ENCODE measurements at regions not wholly inside any gene's neighbourhood (a gene's known extent, or its start where the extent isn't known, plus 50 kb on each side); places are given as distances from the start of the nearest gene placed in this dataset.

GRCh38 chr7:117971556-117972244 is 98.5 kb upstream of the CTTNBP2 start:
- FAIRE-seq (no peak), DNase-seq (ENCODE audit: extremely low spot score, insufficient read length, low read depth) (no peak)

DNA sequence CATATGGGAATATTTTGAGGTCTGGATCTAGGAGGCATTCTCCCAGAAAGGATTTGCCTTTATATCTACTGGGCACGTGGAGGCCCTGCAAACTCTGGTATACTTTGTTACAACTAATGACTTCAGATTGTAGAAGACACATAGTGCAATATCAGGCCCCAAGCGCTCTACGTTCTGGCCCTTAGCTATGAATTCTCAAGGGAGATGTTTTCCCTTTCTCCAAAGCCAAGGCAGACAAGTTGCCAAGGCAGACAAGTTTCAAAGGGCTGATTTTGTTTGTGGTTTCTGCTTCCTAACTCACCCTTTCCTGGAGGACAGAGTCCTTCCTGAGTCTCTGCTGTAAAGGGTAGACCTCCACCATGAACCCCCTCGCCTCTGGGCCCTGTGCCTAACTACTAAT is 99.4 kb upstream of the CTTNBP2 start:
- DNase-seq (ENCODE audit: extremely low spot score, insufficient read length, low read depth), result no peak
- FAIRE-seq, result no peak

GRCh38 chr7:117973975-117974374 is 100.7 kb upstream of the CTTNBP2 start:
- DNase-seq (ENCODE audit: extremely low spot score, insufficient read length, low read depth) (no peak), FAIRE-seq (no peak)

DNA sequence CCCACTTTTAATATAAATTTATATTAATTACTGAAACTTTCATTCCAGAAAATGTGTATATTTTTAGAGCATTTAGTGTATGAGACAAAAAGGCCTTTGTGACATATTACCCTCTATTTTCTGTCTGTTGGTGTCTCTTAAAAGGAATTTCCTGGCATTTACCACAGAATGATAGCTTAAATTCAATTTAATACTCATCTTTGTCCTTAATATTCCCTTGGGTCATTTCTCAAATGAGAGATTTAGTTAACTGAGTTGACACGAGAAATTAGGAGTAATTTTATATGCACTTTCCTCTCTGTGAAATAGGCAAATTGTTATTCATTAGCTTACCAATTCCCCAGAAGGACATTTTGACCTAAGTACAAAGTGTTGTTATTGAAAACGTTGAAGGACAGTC is 101.7 kb upstream of the CTTNBP2 start:
- FAIRE-seq (no peak), DNase-seq (ENCODE audit: extremely low spot score, insufficient read length, low read depth) (no peak)

- no peak for FAIRE-seq
These were observed 102.2 kb upstream of the CTTNBP2 start for GRCh38 chr7:117975476-117975875.

GRCh38 chr7:117979954-117980497 is 106.8 kb upstream of the CTTNBP2 start:
- FAIRE-seq, result no peak
- no peak for DNase-seq (ENCODE audit: extremely low spot score, insufficient read length, low read depth)

More at GRCh38 chr7:117975476-117975875, 102.2 kb upstream of the CTTNBP2 start:
- no peak for DNase-seq (ENCODE audit: extremely low spot score, insufficient read length, low read depth)

DNA sequence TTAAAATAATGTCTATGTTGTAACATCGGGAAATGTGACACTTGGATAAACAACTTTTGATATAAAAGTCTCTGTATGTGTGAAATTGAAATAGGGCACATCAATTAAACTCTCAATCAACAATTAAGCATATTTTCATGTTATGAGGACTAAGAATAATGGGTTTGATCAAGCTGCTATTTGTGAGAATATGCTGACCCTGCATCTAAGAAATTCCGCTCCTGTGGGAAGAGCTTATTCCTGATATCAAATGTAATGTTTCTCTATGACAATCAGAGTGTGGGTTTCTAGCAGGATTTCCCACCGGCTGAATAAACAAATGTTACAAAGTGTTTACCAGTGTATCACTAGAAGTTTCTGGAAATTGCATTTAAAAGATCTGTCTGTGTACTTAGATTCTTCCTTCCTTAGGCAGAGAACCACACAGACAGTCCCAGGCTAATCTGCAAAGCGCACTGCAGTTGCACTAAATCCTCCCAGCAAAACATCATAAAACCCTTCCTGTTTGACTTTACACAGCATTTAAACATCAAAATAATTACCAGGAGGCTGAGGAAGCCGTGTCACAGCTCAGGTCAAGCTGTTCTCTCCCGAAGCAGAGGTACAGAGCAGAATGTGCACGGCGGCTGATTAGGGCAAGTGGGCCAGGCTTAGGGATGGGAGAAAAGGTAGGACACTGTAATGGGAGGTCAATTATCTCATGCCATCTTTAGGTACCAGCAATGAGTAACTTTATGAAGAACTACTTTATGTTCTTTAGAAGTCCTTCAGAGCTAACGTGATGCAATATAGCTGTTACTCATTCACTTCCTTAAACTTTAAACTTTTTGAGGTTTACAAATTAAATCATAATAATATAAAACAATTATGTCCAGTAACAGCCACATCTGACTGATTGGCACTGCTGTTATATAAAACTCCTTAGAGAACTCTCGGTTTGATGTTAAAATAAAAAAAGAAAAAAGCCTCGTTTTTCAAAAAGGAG is 109.1 kb upstream of the CTTNBP2 start:
- DNase-seq (ENCODE audit: extremely low spot score, insufficient read length, low read depth) (no peak), FAIRE-seq (no peak)

- FAIRE-seq, result no peak
These were observed 113.5 kb upstream of the CTTNBP2 start for GRCh38 chr7:117986645-117987269.

DNA sequence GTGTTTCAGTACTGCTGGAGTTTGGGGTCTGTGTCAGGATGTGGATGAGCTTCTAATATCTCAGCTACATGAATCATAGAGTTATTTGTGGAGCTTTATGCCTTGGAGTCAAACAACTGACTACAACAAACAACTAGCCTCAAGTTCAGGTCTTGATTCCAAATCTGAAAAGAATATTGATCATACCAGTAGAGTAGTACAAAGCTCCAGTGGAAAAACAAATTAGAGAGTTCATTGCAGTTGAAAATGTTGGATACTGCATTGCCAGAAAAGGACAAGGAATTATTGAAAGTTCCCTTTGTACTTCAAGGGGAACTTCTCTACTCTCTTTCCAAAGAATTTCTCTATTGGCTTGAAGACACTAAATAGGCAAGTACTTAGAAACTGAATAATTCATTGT is 117.6 kb upstream of the CTTNBP2 start:
- FAIRE-seq, result no peak
- DNase-seq (ENCODE audit: extremely low spot score, insufficient read length, low read depth), result no peak

More at GRCh38 chr7:117986645-117987269, 113.5 kb upstream of the CTTNBP2 start:
- no peak for DNase-seq (ENCODE audit: extremely low spot score, insufficient read length, low read depth)

GRCh38 chr7:117992635-117993376 is 119.6 kb upstream of the CTTNBP2 start:
- FAIRE-seq, result no peak
- no peak for DNase-seq (ENCODE audit: extremely low spot score, insufficient read length, low read depth)

- DNase-seq (ENCODE audit: extremely low spot score, insufficient read length, low read depth), result peak; percentile 4
These were observed 120.2 kb upstream of the CTTNBP2 start for GRCh38 chr7:117993377-117994003.

GRCh38 chr7:117995850-117996650 is 122.8 kb upstream of the CTTNBP2 start:
- FAIRE-seq, result no peak
- no peak for DNase-seq (ENCODE audit: extremely low spot score, insufficient read length, low read depth)

More at GRCh38 chr7:117993377-117994003, 120.2 kb upstream of the CTTNBP2 start:
- peak; percentile 67 for FAIRE-seq

DNA sequence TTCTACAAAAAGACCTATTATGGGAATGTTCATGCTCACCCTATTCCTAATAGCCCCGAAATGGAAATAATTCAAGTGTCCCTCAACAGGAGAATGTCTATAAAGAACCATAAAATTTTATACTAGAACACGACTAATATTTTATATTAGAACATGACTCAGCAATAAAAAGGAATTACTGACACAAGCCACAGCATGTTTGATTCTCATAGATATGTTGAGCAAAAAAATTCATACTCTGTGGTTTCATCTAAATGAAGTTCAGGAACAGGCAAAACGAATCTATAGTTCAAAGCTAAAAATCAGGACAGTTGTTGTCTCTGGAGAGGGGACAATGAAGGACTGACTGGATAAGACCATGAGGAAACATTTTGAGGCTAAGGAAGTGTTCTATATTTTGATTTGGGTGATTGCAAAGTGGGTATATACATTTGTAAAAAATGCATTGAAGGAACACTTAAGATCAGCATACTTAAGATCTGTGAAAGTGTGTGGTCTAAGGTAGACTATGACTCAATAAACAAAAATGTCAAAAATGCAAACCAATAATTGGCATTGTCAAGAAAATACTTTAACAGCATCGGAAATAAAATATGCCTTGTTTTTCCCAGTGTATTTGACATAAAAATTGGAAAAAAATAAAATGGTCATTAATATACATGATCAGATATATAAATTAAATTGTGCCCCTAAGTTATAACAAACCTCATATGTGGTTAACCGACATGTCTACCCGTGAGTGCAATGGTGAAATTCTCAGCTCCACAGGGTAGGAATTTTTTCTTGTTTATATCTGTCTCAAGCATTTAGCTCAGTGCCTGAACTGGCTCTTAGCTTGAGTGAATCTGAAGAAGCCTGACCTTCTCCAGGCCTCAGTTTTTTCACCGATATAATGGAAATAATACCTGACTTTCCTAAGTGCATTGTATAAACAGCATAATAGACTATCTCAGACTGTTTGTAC is 124.9 kb upstream of the CTTNBP2 start:
- DNase-seq (ENCODE audit: extremely low spot score, insufficient read length, low read depth) (no peak), FAIRE-seq (no peak)

GRCh38 chr7:118000480-118001202 is 127.4 kb upstream of the CTTNBP2 start:
- FAIRE-seq (no peak), DNase-seq (ENCODE audit: extremely low spot score, insufficient read length, low read depth) (no peak)

- no peak for DNase-seq (ENCODE audit: extremely low spot score, insufficient read length, low read depth)
- no peak for FAIRE-seq
These were observed 130.2 kb upstream of the CTTNBP2 start for GRCh38 chr7:118003476-118003875.

DNA sequence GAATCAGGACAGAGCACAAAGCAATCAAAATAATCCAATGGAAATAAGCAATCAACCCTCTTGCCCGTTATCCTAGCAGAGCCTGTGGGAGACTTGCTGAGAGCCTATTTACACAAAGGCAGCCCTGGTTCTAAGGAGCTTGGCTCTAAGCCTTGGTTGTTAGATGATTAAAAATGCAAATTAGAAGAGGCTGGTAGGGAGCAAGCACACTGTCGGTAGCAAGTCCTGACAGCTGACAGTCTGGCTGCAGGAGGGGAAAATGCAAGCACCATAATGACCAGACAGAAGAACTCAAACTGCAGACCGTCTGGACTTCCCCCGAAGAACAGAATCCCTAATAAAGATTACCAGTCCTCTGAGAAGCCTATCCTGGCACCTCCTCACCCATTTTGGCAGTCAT is 131.8 kb upstream of the CTTNBP2 start:
- no peak for FAIRE-seq
- DNase-seq (ENCODE audit: extremely low spot score, insufficient read length, low read depth), result no peak

DNA sequence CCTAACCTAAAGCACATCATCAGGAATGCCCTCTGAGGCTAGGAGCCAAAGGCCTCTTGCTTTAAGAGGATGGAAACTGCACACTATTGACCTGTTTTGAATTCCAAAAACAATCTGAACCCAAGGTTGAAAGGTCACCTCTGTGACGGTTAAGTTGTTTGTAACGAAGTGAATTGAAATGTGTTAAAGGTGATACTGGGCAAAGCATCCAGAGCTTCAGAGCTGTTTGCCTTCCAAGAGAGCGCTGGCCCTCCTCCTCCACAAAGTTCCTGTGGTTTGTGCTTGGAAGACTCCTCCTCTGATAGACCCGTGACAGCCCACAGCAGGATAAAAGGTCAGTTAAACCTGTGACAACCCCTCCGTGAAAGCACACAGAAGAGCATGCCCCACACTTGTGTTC is 133.7 kb upstream of the CTTNBP2 start:
- no peak for FAIRE-seq

More for the DNA sequence above, 133.7 kb upstream of the CTTNBP2 start:
- no peak for DNase-seq (ENCODE audit: extremely low spot score, insufficient read length, low read depth)
